GM12872 (cell line): ENCODE measurements at regions not wholly inside any gene's neighbourhood (a gene's known extent, or its start where the extent isn't known, plus 50 kb on each side); places are given as distances from the start of the nearest gene placed in this dataset.

Experiments used
- TF ChIP-seq, protein P1 (sequence below): IDR thresholded peaks from 3 replicates; pipeline ENCODE4 v1.5.1; 2011; ENCODE audit warnings: low read depth, mild to moderate bottlenecking, low read length, moderate library complexity; ENCODE audit not compliant: insufficient read depth

GRCh38 chr12:75622492-75622891, 111.1 kb upstream of the KRR1 start:
- TF ChIP-seq, protein P1, sequence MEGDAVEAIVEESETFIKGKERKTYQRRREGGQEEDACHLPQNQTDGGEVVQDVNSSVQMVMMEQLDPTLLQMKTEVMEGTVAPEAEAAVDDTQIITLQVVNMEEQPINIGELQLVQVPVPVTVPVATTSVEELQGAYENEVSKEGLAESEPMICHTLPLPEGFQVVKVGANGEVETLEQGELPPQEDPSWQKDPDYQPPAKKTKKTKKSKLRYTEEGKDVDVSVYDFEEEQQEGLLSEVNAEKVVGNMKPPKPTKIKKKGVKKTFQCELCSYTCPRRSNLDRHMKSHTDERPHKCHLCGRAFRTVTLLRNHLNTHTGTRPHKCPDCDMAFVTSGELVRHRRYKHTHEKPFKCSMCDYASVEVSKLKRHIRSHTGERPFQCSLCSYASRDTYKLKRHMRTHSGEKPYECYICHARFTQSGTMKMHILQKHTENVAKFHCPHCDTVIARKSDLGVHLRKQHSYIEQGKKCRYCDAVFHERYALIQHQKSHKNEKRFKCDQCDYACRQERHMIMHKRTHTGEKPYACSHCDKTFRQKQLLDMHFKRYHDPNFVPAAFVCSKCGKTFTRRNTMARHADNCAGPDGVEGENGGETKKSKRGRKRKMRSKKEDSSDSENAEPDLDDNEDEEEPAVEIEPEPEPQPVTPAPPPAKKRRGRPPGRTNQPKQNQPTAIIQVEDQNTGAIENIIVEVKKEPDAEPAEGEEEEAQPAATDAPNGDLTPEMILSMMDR, result no peak

DNA sequence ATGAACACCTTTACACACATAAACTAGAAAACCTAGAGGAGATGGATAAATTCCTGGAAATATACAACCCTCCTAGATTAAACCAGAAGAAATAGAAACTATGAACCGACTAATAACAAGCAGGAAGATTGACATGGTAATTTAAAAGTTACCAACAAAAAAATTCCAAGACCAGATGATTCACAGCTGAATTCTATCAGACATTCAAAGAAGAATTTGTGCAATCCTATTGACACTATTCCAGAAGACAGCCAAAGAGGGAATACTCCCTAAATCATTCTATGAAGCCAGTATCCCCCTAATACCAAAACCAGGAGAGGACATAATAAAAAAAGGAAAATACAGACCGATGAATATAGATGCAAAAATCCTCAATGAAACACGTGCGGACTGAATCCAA, 102.6 kb upstream of the KRR1 start:
- TF ChIP-seq, protein P1, result no peak

DNA sequence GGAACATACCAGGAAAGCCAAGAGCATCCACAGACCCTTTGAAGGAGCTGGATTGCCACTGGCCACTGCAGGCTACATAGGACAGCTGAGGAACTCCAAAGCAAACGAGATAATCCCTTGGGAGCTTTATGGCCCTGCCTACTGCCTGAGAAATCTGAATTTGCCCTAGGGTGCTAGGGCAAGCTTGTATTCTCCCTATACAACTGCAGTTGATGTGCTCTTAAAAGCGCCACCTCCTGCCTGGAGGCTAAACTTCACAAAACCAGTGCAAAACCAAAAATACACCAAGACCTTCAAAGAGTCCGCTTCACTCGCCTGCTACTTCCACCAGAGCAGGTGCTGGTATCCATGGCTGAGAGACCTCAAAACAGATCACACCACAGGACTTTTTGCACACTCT, 99.6 kb upstream of the KRR1 start:
- TF ChIP-seq, protein P1, result no peak

DNA sequence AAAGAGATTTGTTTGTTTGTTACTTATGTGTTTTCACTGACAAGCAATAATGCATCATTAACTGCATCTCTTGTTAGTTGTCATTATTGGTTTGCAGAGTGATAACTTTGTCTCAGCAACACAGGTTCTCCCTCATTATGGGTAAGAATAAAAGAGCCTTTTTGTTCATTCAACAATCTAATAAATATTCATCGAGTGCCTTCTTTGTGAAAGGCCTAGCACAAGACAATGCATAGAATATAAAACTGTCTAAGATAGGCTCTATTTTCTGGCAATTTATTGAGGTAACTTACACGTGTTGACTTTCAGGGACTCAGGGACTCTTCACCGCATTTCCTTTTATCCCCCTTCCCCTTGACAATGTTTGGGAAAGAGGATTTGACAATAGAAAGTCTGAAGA, 95.5 kb upstream of the KRR1 start:
- TF ChIP-seq, protein P1, result no peak

GRCh38 chr12:75606151-75606550, 94.7 kb upstream of the KRR1 start:
- TF ChIP-seq, protein P1, result no peak

DNA sequence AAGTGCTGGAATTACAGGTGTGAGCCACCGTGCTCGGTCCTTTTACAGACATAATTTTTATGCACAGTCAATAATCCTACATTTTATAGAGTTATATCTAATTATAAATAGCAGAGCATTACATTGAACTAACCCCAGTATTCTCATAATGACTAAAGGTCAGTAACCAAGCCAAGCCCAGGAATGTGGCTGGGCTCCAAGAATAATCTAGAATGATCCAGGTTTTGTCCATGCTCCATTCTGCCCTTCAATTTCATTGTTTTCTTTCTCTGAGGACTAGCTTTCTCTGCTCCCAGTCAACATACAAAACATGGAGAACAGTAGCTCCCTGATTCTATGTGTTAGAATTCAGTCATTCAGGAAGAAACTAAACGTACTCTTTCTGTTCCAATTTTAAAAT, 92.1 kb upstream of the KRR1 start:
- TF ChIP-seq, protein P1, result no peak

DNA sequence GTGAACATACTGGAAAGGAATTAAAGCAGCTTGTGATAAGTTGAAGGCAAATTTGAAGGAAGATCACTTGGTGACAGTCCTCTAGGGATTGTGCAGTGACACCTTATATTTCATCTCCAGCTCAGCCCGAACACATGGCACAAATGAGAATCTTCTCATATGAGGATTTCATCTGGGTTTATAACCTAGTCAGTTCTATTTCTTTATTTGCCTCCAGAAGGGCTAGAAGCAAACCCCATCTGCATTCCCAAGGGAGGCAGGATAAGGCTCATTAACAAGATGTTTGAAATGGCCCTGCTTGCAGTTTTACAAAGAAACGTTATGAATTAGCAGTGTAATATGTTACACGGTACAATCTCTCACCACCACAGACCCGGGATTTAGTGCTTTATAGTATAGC, 90.7 kb upstream of the KRR1 start:
- TF ChIP-seq, protein P1, result no peak

- TF ChIP-seq, protein P1, result no peak
These were observed 88.7 kb upstream of the KRR1 start for GRCh38 chr12:75600146-75600545.
